OCI-LY7 (cell line): ENCODE measurements at regions not wholly inside any gene's neighbourhood (a gene's known extent, or its start where the extent isn't known, plus 50 kb on each side); places are given as distances from the start of the nearest gene placed in this dataset.

Source experiments
- EZH2phosphoT487 ChIP-seq: fragments of 200-600 bp; sonication (generic); IDR thresholded peaks from 2 replicates; pipeline ENCODE4 v1.6.1; 2018; ENCODE audit warnings: low read depth, borderline replicate concordance, mild to moderate bottlenecking, mixed run types, antibody characterized with exemption, low read length, moderate library complexity, mixed read lengths
- TF ChIP-seq, protein P1 (sequence below): fragments of 200-600 bp; sonication (generic); conservative IDR thresholded peaks from 2 replicates; pipeline ENCODE4 v1.5.1; 2014; ENCODE audit warnings: mild to moderate bottlenecking, antibody characterized with exemption, low read length, moderate library complexity, mixed read lengths

DNA sequence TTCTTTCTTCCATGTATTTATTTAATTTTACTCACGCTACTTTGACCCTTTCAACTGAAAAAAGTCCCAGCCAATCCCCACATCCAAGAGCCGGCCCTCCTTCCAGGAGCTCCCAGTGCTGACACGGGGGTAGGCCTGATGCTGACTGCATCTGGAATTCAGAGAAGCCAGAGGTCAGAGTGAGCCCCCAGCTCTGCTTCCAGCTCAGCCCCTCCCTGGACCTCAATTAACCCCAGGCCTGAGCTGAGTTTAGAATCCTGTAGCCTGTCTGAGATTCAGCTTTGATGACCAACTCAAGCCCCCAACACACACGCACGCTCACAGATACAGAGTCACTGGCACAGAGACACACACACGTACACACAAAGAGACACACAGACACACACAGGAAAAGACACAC, 247.9 kb downstream of the NPHP4 start:
- TF ChIP-seq, protein P1, sequence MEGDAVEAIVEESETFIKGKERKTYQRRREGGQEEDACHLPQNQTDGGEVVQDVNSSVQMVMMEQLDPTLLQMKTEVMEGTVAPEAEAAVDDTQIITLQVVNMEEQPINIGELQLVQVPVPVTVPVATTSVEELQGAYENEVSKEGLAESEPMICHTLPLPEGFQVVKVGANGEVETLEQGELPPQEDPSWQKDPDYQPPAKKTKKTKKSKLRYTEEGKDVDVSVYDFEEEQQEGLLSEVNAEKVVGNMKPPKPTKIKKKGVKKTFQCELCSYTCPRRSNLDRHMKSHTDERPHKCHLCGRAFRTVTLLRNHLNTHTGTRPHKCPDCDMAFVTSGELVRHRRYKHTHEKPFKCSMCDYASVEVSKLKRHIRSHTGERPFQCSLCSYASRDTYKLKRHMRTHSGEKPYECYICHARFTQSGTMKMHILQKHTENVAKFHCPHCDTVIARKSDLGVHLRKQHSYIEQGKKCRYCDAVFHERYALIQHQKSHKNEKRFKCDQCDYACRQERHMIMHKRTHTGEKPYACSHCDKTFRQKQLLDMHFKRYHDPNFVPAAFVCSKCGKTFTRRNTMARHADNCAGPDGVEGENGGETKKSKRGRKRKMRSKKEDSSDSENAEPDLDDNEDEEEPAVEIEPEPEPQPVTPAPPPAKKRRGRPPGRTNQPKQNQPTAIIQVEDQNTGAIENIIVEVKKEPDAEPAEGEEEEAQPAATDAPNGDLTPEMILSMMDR: no peak
- no peak for TF ChIP-seq EZH2phosphoT487
